HG03457 (cell line): ENCODE measurements at regions not wholly inside any gene's neighbourhood (a gene's known extent, or its start where the extent isn't known, plus 50 kb on each side); places are given as distances from the start of the nearest gene placed in this dataset.
A peak's percentile ranks its signal among the peaks of the same experiment; 100 is the strongest.

Experiments
- ATAC-seq: cut with Tn5 transposase; IDR thresholded peaks from one replicate; pipeline ENCODE4 v1.9.1; 2021; ENCODE audit warnings: moderate number of reproducible peaks; ENCODE audit not compliant: unreplicated experiment

- no peak for ATAC-seq
These were observed 160.1 kb downstream of the MFSD1 start for GRCh38 chr3:158961911-158962310.

- ATAC-seq, result no peak
These were observed 168.2 kb downstream of the MFSD1 start for GRCh38 chr3:158970006-158970405.

- no peak for ATAC-seq
These were observed 173.1 kb downstream of the MFSD1 start for GRCh38 chr3:158974904-158975303.

GRCh38 chr3:158976966-158977365 lies 175.1 kb downstream of the MFSD1 start:
- no peak for ATAC-seq

GRCh38 chr3:158977497-158977896 lies 175.6 kb downstream of the MFSD1 start:
- ATAC-seq, result no peak

- ATAC-seq, result no peak
These were observed 181.6 kb downstream of the MFSD1 start for GRCh38 chr3:158983216-158984099.

- no peak for ATAC-seq
These were observed 189.4 kb downstream of the MFSD1 start for GRCh38 chr3:158991146-158991705.

- ATAC-seq, result no peak
These were observed 190.6 kb downstream of the MFSD1 start for GRCh38 chr3:158992463-158992862.

GRCh38 chr3:158994386-158994785 lies 192.5 kb downstream of the MFSD1 start:
- ATAC-seq, result no peak

GRCh38 chr3:159001711-159002110 lies 199.9 kb downstream of the MFSD1 start:
- no peak for ATAC-seq

- no peak for ATAC-seq
These were observed 203.3 kb downstream of the MFSD1 start for GRCh38 chr3:159005137-159005536.

GRCh38 chr3:159007331-159007730 lies 205.5 kb downstream of the MFSD1 start:
- no peak for ATAC-seq

GRCh38 chr3:159008401-159008800 lies 206.5 kb downstream of the MFSD1 start:
- no peak for ATAC-seq

GRCh38 chr3:159018341-159018740 lies 216.5 kb downstream of the MFSD1 start:
- ATAC-seq, result no peak

GRCh38 chr3:159025733-159026132 lies 223.9 kb downstream of the MFSD1 start:
- ATAC-seq, result no peak

- no peak for ATAC-seq
These were observed 224.7 kb downstream of the MFSD1 start for GRCh38 chr3:159026510-159026909.

GRCh38 chr3:159028706-159029105 lies 226.9 kb downstream of the MFSD1 start:
- ATAC-seq, result no peak

- peak; percentile 70 for ATAC-seq
These were observed 227.6 kb downstream of the MFSD1 start for GRCh38 chr3:159029306-159030026.

- no peak for ATAC-seq
These were observed 228.3 kb downstream of the MFSD1 start for GRCh38 chr3:159030138-159030670.

GRCh38 chr3:159030886-159031679 lies 229.2 kb downstream of the MFSD1 start:
- no peak for ATAC-seq

GRCh38 chr3:159032311-159032710 lies 230.5 kb downstream of the MFSD1 start:
- no peak for ATAC-seq
